ENCODE measurements at regions not wholly inside any gene's neighbourhood (a gene's known extent, or its start where the extent isn't known, plus 50 kb on each side); places are given as distances from the start of the nearest gene placed in this dataset.

GRCh38 chr11:131042041-131042390 lies 125.7 kb upstream of the SNX19 start:
- intact Hi-C loops (cut with DNase I), result no loop called here
- DNase-seq (ENCODE audit: low spot score), result no peak

GRCh38 chr11:131043251-131043650 lies 127.0 kb upstream of the SNX19 start:
- intact Hi-C loops (cut with DNase I), result no loop called here
- DNase-seq (ENCODE audit: low spot score), result no peak

GRCh38 chr11:131044851-131045250 lies 128.6 kb upstream of the SNX19 start:
- DNase-seq (ENCODE audit: low spot score), result no peak
- intact Hi-C loops (cut with DNase I), result no loop called here

GRCh38 chr11:131052367-131052766 lies 136.1 kb upstream of the SNX19 start:
- DNase-seq (ENCODE audit: low spot score), result no peak
- intact Hi-C loops (cut with DNase I), result no loop called here

- intact Hi-C loops (cut with DNase I), result no loop called here
These were observed 139.8 kb upstream of the SNX19 start for GRCh38 chr11:131056036-131056435.

GRCh38 chr11:131063638-131064037 lies 147.4 kb upstream of the SNX19 start:
- intact Hi-C loops (cut with DNase I), result loop anchor here in 1 of 2 donors (10.0 kb wide), 1 partner anchor 611 kb away; no protein-coding TSS in a partner anchor

More at GRCh38 chr11:131056036-131056435, 139.8 kb upstream of the SNX19 start:
- DNase-seq (ENCODE audit: low spot score), result no peak

GRCh38 chr11:131064373-131064991 lies 148.2 kb upstream of the SNX19 start:
- intact Hi-C loops (cut with DNase I), result loop anchor here in 1 of 2 donors (10.0 kb wide), 1 partner anchor 610 kb away; no protein-coding TSS in a partner anchor
- DNase-seq (ENCODE audit: low spot score), result no peak

More at GRCh38 chr11:131063638-131064037, 147.4 kb upstream of the SNX19 start:
- no peak for DNase-seq (ENCODE audit: low spot score)

GRCh38 chr11:131065435-131066413 lies 149.4 kb upstream of the SNX19 start:
- intact Hi-C loops (cut with DNase I), result loop anchor here in 1 of 2 donors (10.0 kb wide), 1 partner anchor 609 kb away; no protein-coding TSS in a partner anchor
- no peak for DNase-seq (ENCODE audit: low spot score)

- DNase-seq (ENCODE audit: low spot score), result no peak
- intact Hi-C loops (cut with DNase I), result loop anchor here in 1 of 2 donors (10.0 kb wide), 1 partner anchor 608 kb away; no protein-coding TSS in a partner anchor
These were observed 150.3 kb upstream of the SNX19 start for GRCh38 chr11:131066551-131066950.

GRCh38 chr11:131070365-131070764 lies 154.1 kb upstream of the SNX19 start:
- no peak for DNase-seq (ENCODE audit: low spot score)
- intact Hi-C loops (cut with DNase I), result loop anchor here in 1 of 2 donors (10.0 kb wide), 1 partner anchor 1526 kb away; no protein-coding TSS in a partner anchor

GRCh38 chr11:131073167-131073566 lies 156.9 kb upstream of the SNX19 start:
- no peak for DNase-seq (ENCODE audit: low spot score)
- intact Hi-C loops (cut with DNase I), result loop anchor here in 1 of 2 donors (10.0 kb wide), 1 partner anchor 1528 kb away; no protein-coding TSS in a partner anchor

- intact Hi-C loops (cut with DNase I), result loop anchor here in 1 of 2 donors (10.0 kb wide), 1 partner anchor 1530 kb away; no protein-coding TSS in a partner anchor
These were observed 158.3 kb upstream of the SNX19 start for GRCh38 chr11:131074573-131074972.

GRCh38 chr11:131077340-131077739 lies 161.1 kb upstream of the SNX19 start:
- intact Hi-C loops (cut with DNase I), result loop anchor here in 1 of 2 donors (10.0 kb wide), 1 partner anchor 1533 kb away; no protein-coding TSS in a partner anchor
- no peak for DNase-seq (ENCODE audit: low spot score)

More at GRCh38 chr11:131074573-131074972, 158.3 kb upstream of the SNX19 start:
- DNase-seq (ENCODE audit: low spot score), result no peak

GRCh38 chr11:131079036-131079435 lies 162.8 kb upstream of the SNX19 start:
- intact Hi-C loops (cut with DNase I), result loop anchor here in 1 of 2 donors (10.0 kb wide), 1 partner anchor 1534 kb away; no protein-coding TSS in a partner anchor
- DNase-seq (ENCODE audit: low spot score), result no peak

GRCh38 chr11:131089727-131090245 lies 173.5 kb upstream of the SNX19 start:
- intact Hi-C loops (cut with DNase I), result no loop called here

GRCh38 chr11:131092469-131092868 lies 176.2 kb upstream of the SNX19 start:
- intact Hi-C loops (cut with DNase I), result no loop called here
- DNase-seq (ENCODE audit: low spot score), result no peak

More at GRCh38 chr11:131089727-131090245, 173.5 kb upstream of the SNX19 start:
- no peak for DNase-seq (ENCODE audit: low spot score)

GRCh38 chr11:131094827-131095226 lies 178.5 kb upstream of the SNX19 start:
- no peak for DNase-seq (ENCODE audit: low spot score)
- intact Hi-C loops (cut with DNase I), result no loop called here

- DNase-seq (ENCODE audit: low spot score), result no peak
- intact Hi-C loops (cut with DNase I), result loop anchor here in 1 of 2 donors (1.0 kb wide), 1 partner anchor 55 kb away; no protein-coding TSS in a partner anchor
These were observed 179.4 kb upstream of the SNX19 start for GRCh38 chr11:131095511-131096185.

GRCh38 chr11:131099013-131099412 lies 182.7 kb upstream of the SNX19 start:
- DNase-seq (ENCODE audit: low spot score), result no peak
- intact Hi-C loops (cut with DNase I), result no loop called here
